T-cell (primary cell): ENCODE measurements at regions not wholly inside any gene's neighbourhood (a gene's known extent, or its start where the extent isn't known, plus 50 kb on each side); places are given as distances from the start of the nearest gene placed in this dataset.

ENCODE experiments used
- ATAC-seq, 4 experiments: fragments of 200-7000 bp in 3 of 4; fragments of 150-1000 bp in 1 of 4; cut with Tn5 transposase; replicated peaks in 1 of 4; 1 replicate in 3 of 4; 2 replicates in 1 of 4; pipeline ENCODE4 v1.10.0; 2021; ENCODE audit warnings: moderate library complexity in 3 of 4, mild to moderate bottlenecking in 2 of 4, moderate number of reproducible peaks in 1 of 4
- CTCF ChIA-PET, 2 donors: fragments of 300-600 bp; sonication (Branson Sonifier 250); formaldehyde crosslinking; loops; one replicate each; lab custom pipeline; 2022; ENCODE audit warnings: antibody characterized with exemption in 2 of 2; lab: Charles Lee
- POLR2A ChIA-PET, 2 donors: fragments of 300-600 bp; sonication (Branson Sonifier 250); formaldehyde crosslinking; loops; one replicate each; lab custom pipeline; 2022; ENCODE audit warnings: antibody characterized with exemption in 2 of 2; lab: Charles Lee
- DNase-seq, 35 experiments: peaks; one replicate each; pipeline versions ENCODE4 v3.0.0 to v3.0.0-alpha.2; 2013 to 2023
- H3K27ac ChIP-seq: one replicate; pipeline ENCODE4 v1.5.1; 2013; ENCODE audit warnings: low read length
- H3K27me3 ChIP-seq, 2 experiments: replicated peaks in 1 of 2; 1 replicate in 1 of 2; 2 replicates in 1 of 2; pipeline versions ENCODE4 v1.6.1 to v1.7.0; 2013; ENCODE audit warnings: low read length in 1 of 2, mixed read lengths in 1 of 2; ENCODE audit not compliant: control insufficient read depth in 2 of 2, insufficient read depth in 2 of 2; ENCODE audit errors: extremely low read depth in 1 of 2
- H3K36me3 ChIP-seq, 2 donors: 1 replicate in 1 of 2; 2 replicates in 1 of 2; pipeline versions ENCODE4 v1.6.1 to v1.7.0; 2013; ENCODE audit warnings: low read length in 1 of 2; ENCODE audit not compliant: control insufficient read depth in 2 of 2, insufficient read depth in 1 of 2; ENCODE audit errors: extremely low read depth in 1 of 2
- H3K4me1 ChIP-seq, 2 experiments: 1 replicate in 1 of 2; 2 replicates in 1 of 2; pipeline versions ENCODE4 v1.6.1 to v1.7.0; 2013; ENCODE audit warnings: low read length in 2 of 2, mixed read lengths in 1 of 2; ENCODE audit not compliant: insufficient read depth in 2 of 2, control insufficient read depth in 1 of 2; ENCODE audit errors: extremely low read depth in 1 of 2
- H3K4me3 ChIP-seq, 2 donors: 1 replicate in 1 of 2; 2 replicates in 1 of 2; pipeline versions ENCODE4 v1.5.1 to v1.7.0; 2013; ENCODE audit warnings: mild to moderate bottlenecking in 2 of 2, low read length in 1 of 2, moderate library complexity in 1 of 2; ENCODE audit not compliant: control insufficient read depth in 1 of 2; ENCODE audit errors: extremely low read depth in 1 of 2
- H3K9me3 ChIP-seq: 2 replicates; pipeline ENCODE4 v1.7.0; 2013
- H3K27ac Mint-ChIP-seq, 2 donors: one replicate each; pipeline ENCODE4 v1.8.0; 2020 to 2021; ENCODE audit warnings: mild to moderate bottlenecking in 2 of 2, mixed read lengths in 2 of 2
- H3K27me3 Mint-ChIP-seq, 2 donors: one replicate each; pipeline ENCODE4 v1.8.0; 2021 to 2022; ENCODE audit warnings: mixed read lengths in 2 of 2
- H3K36me3 Mint-ChIP-seq: one replicate; pipeline ENCODE4 v1.8.0; 2021; ENCODE audit warnings: mixed read lengths
- H3K4me1 Mint-ChIP-seq, 3 donors: one replicate each; pipeline ENCODE4 v1.8.0; 2020 to 2022; ENCODE audit warnings: mixed read lengths in 3 of 3, mild to moderate bottlenecking in 1 of 3
- H3K4me3 Mint-ChIP-seq, 3 donors: one replicate each; pipeline ENCODE4 v1.8.0; 2020 to 2022; ENCODE audit warnings: mild to moderate bottlenecking in 3 of 3, mixed read lengths in 3 of 3, moderate library complexity in 3 of 3
- H3K9me3 Mint-ChIP-seq, 3 donors: one replicate each; pipeline ENCODE4 v1.8.0; 2020 to 2022; ENCODE audit warnings: mixed read lengths in 3 of 3
- WGBS: methylation state at CpG from one replicate; pipeline ENCODE4 v1.1.5; 2013; ENCODE audit warnings: missing lambda C conversion rate; ENCODE audit not compliant: insufficient coverage; 5-methylcytosine and 5-hydroxymethylcytosine counted together

GRCh38 chr13:92954746-92955145 lies 271.9 kb upstream of the GPC6 start:
- CTCF ChIA-PET: no interaction called here
- ATAC-seq: no peak
- H3K4me3 Mint-ChIP-seq: no peak overlapping the region
- no peaks in the 10 kb centered on the region for H3K9me3 ChIP-seq
- no peaks in the 10 kb centered on the region for H3K4me1 ChIP-seq
- POLR2A ChIA-PET: no interaction called here
- H3K27ac ChIP-seq: no peak overlapping the region
- WGBS: 100% methylated on average over 2 of the region's 5 CpGs
- no peaks in the 10 kb centered on the region for H3K27me3 ChIP-seq
- DNase-seq: no peak
- no peaks in the 10 kb centered on the region for H3K36me3 Mint-ChIP-seq
- H3K4me3 ChIP-seq: no peak overlapping the region
- no peaks in the 10 kb centered on the region for H3K36me3 ChIP-seq
- no peak overlapping the region for H3K27ac Mint-ChIP-seq
- H3K27me3 Mint-ChIP-seq: no peaks in the 10 kb centered on the region
- H3K4me1 Mint-ChIP-seq: no peaks in the 10 kb centered on the region
- peaks cover 6 to 12% (median 11%) of the 10 kb centered on the region in 3 donors for H3K9me3 Mint-ChIP-seq

- Histone ChIP-seq H3K4me3 (no peak overlapping the region), H3K4me1 (no peaks in the 10 kb centered on the region), H3K27ac (no peak overlapping the region), H3K9me3 (no peaks in the 10 kb centered on the region), H3K36me3 (no peaks in the 10 kb centered on the region), H3K27me3 (no peaks in the 10 kb centered on the region)
- POLR2A ChIA-PET: no interaction called here
- ATAC-seq (no peak), DNase-seq (no peak)
- no peaks in the 10 kb centered on the region for H3K27me3 Mint-ChIP-seq
- no peaks in the 10 kb centered on the region for H3K4me1 Mint-ChIP-seq
- no peak overlapping the region for H3K27ac Mint-ChIP-seq
- H3K9me3 Mint-ChIP-seq: peaks cover 10 to 16% (median 15%) of the 10 kb centered on the region in 3 donors
- CTCF ChIA-PET: no interaction called here
- 58% methylated on average over 4 of the region's 8 CpGs for whole genome bisulfite sequencing
- no peak overlapping the region for H3K4me3 Mint-ChIP-seq
- no peaks in the 10 kb centered on the region for H3K36me3 Mint-ChIP-seq
These were observed 266.8 kb upstream of the GPC6 start for GRCh38 chr13:92959790-92960189.

GRCh38 chr13:92963029-92963428 lies 263.6 kb upstream of the GPC6 start:
- no peaks in the 10 kb centered on the region for H3K36me3 Mint-ChIP-seq
- ATAC-seq: no peak
- H3K27ac Mint-ChIP-seq: no peak overlapping the region
- Histone ChIP-seq H3K27ac (no peak overlapping the region), H3K36me3 (no peaks in the 10 kb centered on the region), H3K4me3 (no peak overlapping the region), H3K27me3 (no peaks in the 10 kb centered on the region), H3K9me3 (no peaks in the 10 kb centered on the region), H3K4me1 (no peaks in the 10 kb centered on the region)
- H3K27me3 Mint-ChIP-seq: no peaks in the 10 kb centered on the region
- H3K9me3 Mint-ChIP-seq: peaks cover 10 to 16% (median 16%) of the 10 kb centered on the region in 3 donors
- CTCF ChIA-PET: no interaction called here
- no peaks in the 10 kb centered on the region for H3K4me1 Mint-ChIP-seq
- POLR2A ChIA-PET: no interaction called here
- WGBS: no CpG with 5 or more reads among the region's 1 CpG
- DNase-seq: no peak
- H3K4me3 Mint-ChIP-seq: no peak overlapping the region

GRCh38 chr13:92966341-92966740 lies 260.3 kb upstream of the GPC6 start:
- POLR2A ChIA-PET: no interaction called here
- H3K27ac Mint-ChIP-seq: no peak overlapping the region

GRCh38 chr13:92966900-92967299 lies 259.7 kb upstream of the GPC6 start:
- H3K36me3 Mint-ChIP-seq: no peaks in the 10 kb centered on the region
- no peak overlapping the region for H3K4me3 Mint-ChIP-seq
- Histone ChIP-seq H3K9me3 (no peaks in the 10 kb centered on the region), H3K36me3 (no peaks in the 10 kb centered on the region), H3K4me1 (no peaks in the 10 kb centered on the region), H3K4me3 (no peak overlapping the region), H3K27me3 (no peaks in the 10 kb centered on the region), H3K27ac (no peak overlapping the region)
- DNase-seq (no peak), ATAC-seq (no peak)
- H3K27ac Mint-ChIP-seq: no peak overlapping the region
- CTCF ChIA-PET: no interaction called here
- no CpG with 5 or more reads among the region's 6 CpGs for WGBS
- POLR2A ChIA-PET: interaction anchor here in 1 of 2 donors (0.5 kb wide), 1 partner anchor 405 kb away, joined by 3 read pairs; no protein-coding TSS in a partner anchor
- H3K4me1 Mint-ChIP-seq: no peaks in the 10 kb centered on the region
- H3K27me3 Mint-ChIP-seq: no peaks in the 10 kb centered on the region
- peaks cover 3 to 7% (median 4%) of the 10 kb centered on the region in 3 donors for H3K9me3 Mint-ChIP-seq

More at GRCh38 chr13:92966341-92966740, 260.3 kb upstream of the GPC6 start:
- H3K36me3 ChIP-seq: no peaks in the 10 kb centered on the region
- Mint-ChIP-seq H3K9me3 (peaks cover 3 to 8% (median 7%) of the 10 kb centered on the region in 3 donors), H3K27me3 (no peaks in the 10 kb centered on the region), H3K4me1 (no peaks in the 10 kb centered on the region), H3K4me3 (no peak overlapping the region), H3K36me3 (no peaks in the 10 kb centered on the region)
- no peaks in the 10 kb centered on the region for H3K27me3 ChIP-seq
- CTCF ChIA-PET: no interaction called here
- no peak overlapping the region for H3K27ac ChIP-seq
- WGBS: 96% methylated on average over 7 of the region's 8 CpGs
- no peaks in the 10 kb centered on the region for H3K4me1 ChIP-seq
- ATAC-seq (no peak), DNase-seq (no peak)
- H3K4me3 ChIP-seq: no peak overlapping the region
- H3K9me3 ChIP-seq: no peaks in the 10 kb centered on the region

- CTCF ChIA-PET: no interaction called here
- no peaks in the 10 kb centered on the region for H3K4me1 ChIP-seq
- no peaks in the 10 kb centered on the region for H3K4me1 Mint-ChIP-seq
These were observed 258.7 kb upstream of the GPC6 start for GRCh38 chr13:92967923-92968322.

GRCh38 chr13:92972751-92973150 lies 253.9 kb upstream of the GPC6 start:
- CTCF ChIA-PET: no interaction called here
- Histone ChIP-seq H3K9me3 (no peaks in the 10 kb centered on the region), H3K27me3 (no peaks in the 10 kb centered on the region), H3K4me3 (no peak overlapping the region), H3K36me3 (no peaks in the 10 kb centered on the region), H3K27ac (no peak overlapping the region), H3K4me1 (no peaks in the 10 kb centered on the region)
- no CpG with 5 or more reads among the region's 3 CpGs for WGBS
- H3K27me3 Mint-ChIP-seq: no peaks in the 10 kb centered on the region
- DNase-seq (no peak), ATAC-seq (no peak)
- peaks cover 0 to 3% (median 0%) of the 10 kb centered on the region in 3 donors for H3K9me3 Mint-ChIP-seq
- H3K4me1 Mint-ChIP-seq: no peaks in the 10 kb centered on the region
- no peak overlapping the region for H3K4me3 Mint-ChIP-seq
- POLR2A ChIA-PET: no interaction called here
- H3K36me3 Mint-ChIP-seq: no peaks in the 10 kb centered on the region
- no peak overlapping the region for H3K27ac Mint-ChIP-seq

More at GRCh38 chr13:92967923-92968322, 258.7 kb upstream of the GPC6 start:
- POLR2A ChIA-PET: no interaction called here
- Mint-ChIP-seq H3K27me3 (no peaks in the 10 kb centered on the region), H3K36me3 (no peaks in the 10 kb centered on the region), H3K27ac (no peak overlapping the region), H3K4me3 (no peak overlapping the region), H3K9me3 (peaks cover 2 to 4% (median 3%) of the 10 kb centered on the region in 3 donors)
- no peak for DNase-seq
- 58% methylated on average over 3 of the region's 3 CpGs for WGBS
- no peak overlapping the region for H3K4me3 ChIP-seq
- H3K9me3 ChIP-seq: no peaks in the 10 kb centered on the region
- H3K27me3 ChIP-seq: no peaks in the 10 kb centered on the region
- H3K36me3 ChIP-seq: no peaks in the 10 kb centered on the region
- no peak overlapping the region for H3K27ac ChIP-seq
- no peak for ATAC-seq
